ENCODE measurements at regions not wholly inside any gene's neighbourhood (a gene's known extent, or its start where the extent isn't known, plus 50 kb on each side); places are given as distances from the start of the nearest gene placed in this dataset.
"Not testable (repeated sequence)": the region's sequence is repeated elsewhere in the genome, so short reads cannot be mapped to it uniquely, and the experiment has no call there.

GRCh38 chr10:30134171-30134945 is 75.0 kb upstream of the JCAD start:
- DNase-seq: no peak
- in situ Hi-C loops (cut with MboI; ENCODE audit: low pct_unique_long_range_greater_than_20kb, low sequenced_read_pairs): no loop called here

- in situ Hi-C loops (cut with MboI; ENCODE audit: low pct_unique_long_range_greater_than_20kb, low sequenced_read_pairs): no loop called here
- DNase-seq: no peak
These were observed 73.8 kb upstream of the JCAD start for GRCh38 chr10:30133198-30133597.

- in situ Hi-C loops (cut with MboI; ENCODE audit: low pct_unique_long_range_greater_than_20kb, low sequenced_read_pairs); DNase-seq: not testable (repeated sequence)
These were observed 72.0 kb upstream of the JCAD start for GRCh38 chr10:30131369-30131768.

- in situ Hi-C loops (cut with MboI; ENCODE audit: low pct_unique_long_range_greater_than_20kb, low sequenced_read_pairs); DNase-seq: not testable (repeated sequence)
These were observed 69.9 kb upstream of the JCAD start for GRCh38 chr10:30129326-30129725.

GRCh38 chr10:30127120-30127541 is 67.7 kb upstream of the JCAD start:
- in situ Hi-C loops (cut with MboI; ENCODE audit: low pct_unique_long_range_greater_than_20kb, low sequenced_read_pairs): no loop called here
- DNase-seq: no peak

GRCh38 chr10:30125496-30125895 is 66.1 kb upstream of the JCAD start:
- in situ Hi-C loops (cut with MboI; ENCODE audit: low pct_unique_long_range_greater_than_20kb, low sequenced_read_pairs): no loop called here
- no peak for DNase-seq

GRCh38 chr10:30124704-30125103 is 65.3 kb upstream of the JCAD start:
- DNase-seq: no peak
- in situ Hi-C loops (cut with MboI; ENCODE audit: low pct_unique_long_range_greater_than_20kb, low sequenced_read_pairs): no loop called here

GRCh38 chr10:30121401-30121800 is 62.0 kb upstream of the JCAD start:
- no peak for DNase-seq
- in situ Hi-C loops (cut with MboI; ENCODE audit: low pct_unique_long_range_greater_than_20kb, low sequenced_read_pairs): no loop called here

GRCh38 chr10:30118590-30118989 is 59.2 kb upstream of the JCAD start:
- in situ Hi-C loops (cut with MboI; ENCODE audit: low pct_unique_long_range_greater_than_20kb, low sequenced_read_pairs): no loop called here
- DNase-seq: no peak

GRCh38 chr10:30117812-30118501 is 58.6 kb upstream of the JCAD start:
- DNase-seq: no peak
- in situ Hi-C loops (cut with MboI; ENCODE audit: low pct_unique_long_range_greater_than_20kb, low sequenced_read_pairs): no loop called here

- DNase-seq: no peak
- in situ Hi-C loops (cut with MboI; ENCODE audit: low pct_unique_long_range_greater_than_20kb, low sequenced_read_pairs): no loop called here
These were observed 56.7 kb upstream of the JCAD start for GRCh38 chr10:30116041-30116491.

- in situ Hi-C loops (cut with MboI; ENCODE audit: low pct_unique_long_range_greater_than_20kb, low sequenced_read_pairs): no loop called here
- DNase-seq: no peak
These were observed 56.2 kb upstream of the JCAD start for GRCh38 chr10:30115626-30115940.

GRCh38 chr10:30114881-30115625 is 55.7 kb upstream of the JCAD start:
- no peak for DNase-seq
- in situ Hi-C loops (cut with MboI; ENCODE audit: low pct_unique_long_range_greater_than_20kb, low sequenced_read_pairs): no loop called here

GRCh38 chr10:30114401-30114800 is 55.0 kb upstream of the JCAD start:
- in situ Hi-C loops (cut with MboI; ENCODE audit: low pct_unique_long_range_greater_than_20kb, low sequenced_read_pairs): no loop called here
- DNase-seq: no peak

GRCh38 chr10:30111340-30112022 is 52.1 kb upstream of the JCAD start:
- DNase-seq: no peak
- in situ Hi-C loops (cut with MboI; ENCODE audit: low pct_unique_long_range_greater_than_20kb, low sequenced_read_pairs): no loop called here
